NB4 (cell line): ENCODE measurements at regions not wholly inside any gene's neighbourhood (a gene's known extent, or its start where the extent isn't known, plus 50 kb on each side); places are given as distances from the start of the nearest gene placed in this dataset.

Experiments used
- MYC ChIP-seq: IDR thresholded peaks from 2 replicates; pipeline ENCODE4 v1.6.1; 2011; ENCODE audit warnings: low read depth, low read length
- TF ChIP-seq, protein P1 (sequence below): IDR thresholded peaks from one replicate; pipeline ENCODE4 v1.5.1; 2012; ENCODE audit warnings: low read depth, low read length

DNA sequence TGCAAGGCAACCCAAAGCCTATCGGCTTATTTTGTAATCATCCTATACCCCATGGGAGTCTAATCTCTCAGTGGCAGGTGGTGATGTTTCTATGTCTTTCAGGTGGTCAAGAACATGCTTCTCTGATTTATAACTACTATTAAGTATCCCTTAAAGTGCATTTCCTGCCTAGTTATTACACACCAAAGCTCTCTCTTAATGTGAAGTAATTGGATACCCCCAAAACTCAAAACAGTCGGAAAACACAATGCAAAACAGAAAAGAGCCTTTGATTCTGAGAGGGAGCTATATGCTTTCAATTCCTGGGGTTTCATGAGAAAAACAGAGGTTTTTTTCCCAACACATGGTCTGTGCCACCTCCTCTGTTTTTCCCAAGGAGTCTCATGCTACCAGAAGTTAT is 416.4 kb downstream of the CSNK1G3 start:
- TF ChIP-seq, protein P1, sequence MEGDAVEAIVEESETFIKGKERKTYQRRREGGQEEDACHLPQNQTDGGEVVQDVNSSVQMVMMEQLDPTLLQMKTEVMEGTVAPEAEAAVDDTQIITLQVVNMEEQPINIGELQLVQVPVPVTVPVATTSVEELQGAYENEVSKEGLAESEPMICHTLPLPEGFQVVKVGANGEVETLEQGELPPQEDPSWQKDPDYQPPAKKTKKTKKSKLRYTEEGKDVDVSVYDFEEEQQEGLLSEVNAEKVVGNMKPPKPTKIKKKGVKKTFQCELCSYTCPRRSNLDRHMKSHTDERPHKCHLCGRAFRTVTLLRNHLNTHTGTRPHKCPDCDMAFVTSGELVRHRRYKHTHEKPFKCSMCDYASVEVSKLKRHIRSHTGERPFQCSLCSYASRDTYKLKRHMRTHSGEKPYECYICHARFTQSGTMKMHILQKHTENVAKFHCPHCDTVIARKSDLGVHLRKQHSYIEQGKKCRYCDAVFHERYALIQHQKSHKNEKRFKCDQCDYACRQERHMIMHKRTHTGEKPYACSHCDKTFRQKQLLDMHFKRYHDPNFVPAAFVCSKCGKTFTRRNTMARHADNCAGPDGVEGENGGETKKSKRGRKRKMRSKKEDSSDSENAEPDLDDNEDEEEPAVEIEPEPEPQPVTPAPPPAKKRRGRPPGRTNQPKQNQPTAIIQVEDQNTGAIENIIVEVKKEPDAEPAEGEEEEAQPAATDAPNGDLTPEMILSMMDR = no peak
- no peak for TF ChIP-seq MYC
